ENCODE measurements at regions not wholly inside any gene's neighbourhood (a gene's known extent, or its start where the extent isn't known, plus 50 kb on each side); places are given as distances from the start of the nearest gene placed in this dataset.

DNA sequence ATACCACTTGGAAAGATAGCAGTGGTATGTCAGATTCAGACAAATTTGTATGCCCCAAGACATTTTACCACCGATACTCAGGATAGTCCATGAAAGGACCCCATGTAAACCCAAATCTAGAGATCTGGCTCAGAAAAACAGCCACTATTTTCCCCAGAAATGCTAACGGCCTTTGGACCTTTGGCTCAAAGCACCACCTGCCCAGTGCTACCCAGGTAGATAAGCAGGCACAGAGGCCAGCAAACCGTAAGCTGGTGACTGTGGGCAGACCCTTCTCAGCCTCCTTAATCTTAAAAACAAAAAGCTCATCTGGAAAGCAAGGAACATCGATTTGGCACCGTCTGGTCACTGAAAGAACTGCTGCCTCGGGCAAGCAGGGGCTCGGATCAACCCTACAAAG lies 61.4 kb upstream of the GREB1L start:
- H3K36me3 ChIP-seq (ENCODE audit: insufficient read depth, insufficient read length, low read length), result no peaks in the 10 kb centered on the region

DNA sequence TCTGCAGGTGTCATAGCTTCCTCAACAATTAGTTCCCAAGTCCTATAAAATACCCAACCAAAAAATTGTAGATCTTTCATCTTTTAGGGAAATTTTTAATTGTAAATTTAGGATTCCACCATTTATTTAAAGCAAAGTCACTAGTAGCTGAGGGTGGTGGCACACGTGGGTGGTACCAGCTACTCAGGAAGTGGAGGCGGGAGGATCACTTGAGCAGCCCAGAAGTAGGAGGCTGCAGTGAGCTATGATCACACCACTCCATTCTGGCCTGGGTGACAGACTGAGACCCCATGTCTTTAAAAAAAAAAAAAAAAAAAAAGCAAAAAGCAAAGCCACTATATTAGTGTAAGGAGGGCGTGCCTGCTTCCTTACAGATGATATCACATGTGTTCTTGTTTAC lies 60.3 kb upstream of the GREB1L start:
- H3K9me3 ChIP-seq (ENCODE audit: insufficient read depth, low read length), result no peaks in the 10 kb centered on the region
- no peak overlapping the region for H3K4me3 ChIP-seq (ENCODE audit: insufficient read length, low read depth)
- H3K27me3 ChIP-seq (ENCODE audit: insufficient read depth, insufficient read length), result no peaks in the 10 kb centered on the region
- no peaks in the 10 kb centered on the region for H3K36me3 ChIP-seq (ENCODE audit: insufficient read depth, insufficient read length, low read length)
- DNase-seq (ENCODE audit: low read depth, low spot score), result no peak
- H3K9ac ChIP-seq (ENCODE audit: insufficient read length, low read depth), result no peak overlapping the region
- H3K4me1 ChIP-seq (ENCODE audit: insufficient read depth, insufficient read length), result no peaks in the 10 kb centered on the region
- no peak for TF ChIP-seq YY1 (IDR thresholded peaks at IDR 0.05; ENCODE audit: insufficient read depth, insufficient read length)
- no peak for TF ChIP-seq SUZ12 (IDR thresholded peaks at IDR 0.05; ENCODE audit: extremely low read depth, insufficient read depth, insufficient read length)
- no peak for TF ChIP-seq ZNF274 (IDR thresholded peaks at IDR 0.05; ENCODE audit: low read depth, low read length)

More for the DNA sequence above, 61.4 kb upstream of the GREB1L start:
- H3K27me3 ChIP-seq (ENCODE audit: insufficient read depth, insufficient read length), result no peaks in the 10 kb centered on the region
- DNase-seq (ENCODE audit: low read depth, low spot score), result no peak
- TF ChIP-seq YY1 (IDR thresholded peaks at IDR 0.05; ENCODE audit: insufficient read depth, insufficient read length) (no peak), ZNF274 (IDR thresholded peaks at IDR 0.05; ENCODE audit: low read depth, low read length) (no peak), SUZ12 (IDR thresholded peaks at IDR 0.05; ENCODE audit: extremely low read depth, insufficient read depth, insufficient read length) (no peak)
- no peaks in the 10 kb centered on the region for H3K4me1 ChIP-seq (ENCODE audit: insufficient read depth, insufficient read length)
- H3K4me3 ChIP-seq (ENCODE audit: insufficient read length, low read depth), result no peak overlapping the region
- no peak overlapping the region for H3K9ac ChIP-seq (ENCODE audit: insufficient read length, low read depth)
- no peaks in the 10 kb centered on the region for H3K9me3 ChIP-seq (ENCODE audit: insufficient read depth, low read length)

DNA sequence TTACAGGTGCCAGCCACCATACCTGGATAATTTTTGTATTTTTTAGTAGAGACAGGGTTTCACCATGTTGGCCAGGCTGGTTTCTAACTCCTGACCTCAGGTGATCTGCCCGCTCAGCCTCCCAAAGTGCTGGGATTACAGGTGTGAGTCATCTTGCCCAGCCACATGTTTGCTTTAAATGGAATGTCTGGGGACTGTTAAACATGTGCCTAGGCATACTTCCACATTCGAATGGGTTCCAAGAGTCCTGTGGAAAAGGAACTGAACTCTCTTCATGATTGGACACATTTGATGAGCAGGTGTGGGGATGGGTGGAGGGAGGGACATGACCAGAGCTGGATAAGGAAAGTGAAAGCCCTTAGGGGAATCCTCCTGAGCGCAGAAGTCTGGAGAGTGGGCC lies 58.4 kb upstream of the GREB1L start:
- H3K9me3 ChIP-seq (ENCODE audit: insufficient read depth, low read length), result no peaks in the 10 kb centered on the region
- no peak for DNase-seq (ENCODE audit: low read depth, low spot score)
- H3K4me3 ChIP-seq (ENCODE audit: insufficient read length, low read depth), result no peak overlapping the region
- no peaks in the 10 kb centered on the region for H3K27me3 ChIP-seq (ENCODE audit: insufficient read depth, insufficient read length)
- no peak for TF ChIP-seq SUZ12 (IDR thresholded peaks at IDR 0.05; ENCODE audit: extremely low read depth, insufficient read depth, insufficient read length)
- TF ChIP-seq YY1 (IDR thresholded peaks at IDR 0.05; ENCODE audit: insufficient read depth, insufficient read length), result no peak
- no peak for TF ChIP-seq ZNF274 (IDR thresholded peaks at IDR 0.05; ENCODE audit: low read depth, low read length)
- no peaks in the 10 kb centered on the region for H3K4me1 ChIP-seq (ENCODE audit: insufficient read depth, insufficient read length)
- no peaks in the 10 kb centered on the region for H3K36me3 ChIP-seq (ENCODE audit: insufficient read depth, insufficient read length, low read length)
- no peak overlapping the region for H3K9ac ChIP-seq (ENCODE audit: insufficient read length, low read depth)

DNA sequence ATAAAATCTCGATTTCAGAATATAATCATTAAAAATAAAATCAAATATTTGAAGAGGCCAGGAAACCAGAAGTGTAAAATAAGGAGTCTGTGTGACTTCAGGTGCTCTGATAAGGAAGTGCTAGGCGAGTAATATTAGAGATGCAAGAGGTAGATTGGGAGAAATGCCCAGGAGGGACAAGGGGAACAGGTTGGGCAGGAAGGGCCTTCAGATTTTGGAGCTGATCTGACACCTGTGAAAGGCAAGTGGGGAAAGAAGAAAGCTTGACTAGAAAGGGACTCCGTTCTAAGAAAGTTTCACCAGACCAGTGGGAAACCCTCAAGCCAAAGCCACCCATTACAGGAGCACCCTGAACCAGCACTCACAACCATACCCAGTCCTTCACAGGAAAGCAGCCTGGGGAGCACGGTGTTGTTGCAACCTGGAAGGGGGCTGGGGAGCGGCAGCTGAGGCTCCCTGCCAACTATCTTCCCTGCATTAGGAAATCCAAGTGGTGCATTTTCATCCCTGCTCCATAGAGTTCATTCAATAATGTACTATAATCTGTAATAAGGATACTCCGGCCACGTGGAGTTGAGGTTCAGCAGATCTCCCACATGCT lies 57.5 kb upstream of the GREB1L start:
- Histone ChIP-seq H3K27me3 (ENCODE audit: insufficient read depth, insufficient read length) (no peaks in the 10 kb centered on the region), H3K4me3 (ENCODE audit: insufficient read length, low read depth) (no peak overlapping the region), H3K36me3 (ENCODE audit: insufficient read depth, insufficient read length, low read length) (no peaks in the 10 kb centered on the region), H3K9ac (ENCODE audit: insufficient read length, low read depth) (no peak overlapping the region), H3K9me3 (ENCODE audit: insufficient read depth, low read length) (no peaks in the 10 kb centered on the region), H3K4me1 (ENCODE audit: insufficient read depth, insufficient read length) (no peaks in the 10 kb centered on the region)
- DNase-seq (ENCODE audit: low read depth, low spot score), result no peak
- TF ChIP-seq SUZ12 (IDR thresholded peaks at IDR 0.05; ENCODE audit: extremely low read depth, insufficient read depth, insufficient read length), result no peak
- TF ChIP-seq YY1 (IDR thresholded peaks at IDR 0.05; ENCODE audit: insufficient read depth, insufficient read length), result no peak
- no peak for TF ChIP-seq ZNF274 (IDR thresholded peaks at IDR 0.05; ENCODE audit: low read depth, low read length)

DNA sequence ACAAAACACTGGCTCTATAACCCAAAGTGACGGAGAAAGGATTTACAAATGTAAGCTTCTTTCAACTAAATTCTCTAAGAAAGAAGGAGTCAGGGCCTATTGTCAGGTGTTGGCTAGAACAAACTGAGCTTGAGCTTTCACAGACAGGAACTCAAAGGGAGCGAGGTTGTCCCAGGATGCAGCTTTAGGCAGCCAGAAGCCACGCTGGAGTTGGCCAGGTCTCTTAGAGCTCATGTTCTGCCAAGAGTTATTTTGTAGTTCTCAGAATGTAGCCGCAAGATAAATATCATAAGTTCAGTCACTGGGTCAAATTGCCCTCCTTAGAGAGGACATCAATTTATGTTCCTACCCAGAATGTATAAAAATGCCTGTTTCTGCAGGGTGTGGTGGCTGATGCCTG lies 54.1 kb upstream of the GREB1L start:
- Histone ChIP-seq H3K9me3 (ENCODE audit: insufficient read depth, low read length) (no peaks in the 10 kb centered on the region), H3K4me1 (ENCODE audit: insufficient read depth, insufficient read length) (no peaks in the 10 kb centered on the region), H3K9ac (ENCODE audit: insufficient read length, low read depth) (no peak overlapping the region), H3K27me3 (ENCODE audit: insufficient read depth, insufficient read length) (no peaks in the 10 kb centered on the region), H3K4me3 (ENCODE audit: insufficient read length, low read depth) (no peak overlapping the region), H3K36me3 (ENCODE audit: insufficient read depth, insufficient read length, low read length) (no peaks in the 10 kb centered on the region)
- no peak for DNase-seq (ENCODE audit: low read depth, low spot score)
- TF ChIP-seq ZNF274 (IDR thresholded peaks at IDR 0.05; ENCODE audit: low read depth, low read length) (no peak), SUZ12 (IDR thresholded peaks at IDR 0.05; ENCODE audit: extremely low read depth, insufficient read depth, insufficient read length) (no peak), YY1 (IDR thresholded peaks at IDR 0.05; ENCODE audit: insufficient read depth, insufficient read length) (no peak)

DNA sequence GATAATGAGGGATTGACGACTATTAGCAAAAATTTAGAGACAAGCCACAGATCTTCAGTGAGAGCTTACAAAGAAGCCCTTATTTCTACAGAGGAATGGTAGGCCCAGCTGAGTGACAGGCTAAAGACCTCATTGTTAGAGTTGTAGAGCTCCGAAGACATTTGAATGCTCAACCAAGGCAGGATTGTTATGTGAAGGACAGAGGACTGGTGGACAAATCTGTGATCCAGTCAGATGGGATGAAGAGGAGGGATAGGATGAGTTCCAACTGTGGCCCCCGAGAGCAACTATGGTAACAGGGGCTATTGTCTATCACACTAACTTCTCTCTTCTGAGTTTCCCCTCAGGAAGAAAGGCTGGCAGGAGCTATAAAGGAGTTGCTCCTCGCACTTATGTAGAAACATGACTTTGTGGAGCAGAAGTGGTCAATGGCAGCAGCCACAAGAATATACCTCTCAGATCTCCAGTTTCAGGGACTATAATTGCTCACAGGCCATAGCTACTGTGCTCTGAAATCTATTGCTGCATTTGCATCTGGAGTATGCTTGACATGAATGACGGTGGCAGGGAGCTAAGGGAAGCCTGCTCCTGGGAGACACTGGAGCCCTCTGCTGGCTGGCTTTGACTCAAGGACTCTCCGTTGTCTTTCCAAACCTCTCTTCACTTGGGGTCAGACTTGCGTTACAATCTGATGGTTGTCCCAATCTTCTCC lies 50.3 kb upstream of the GREB1L start:
- no peak for TF ChIP-seq SUZ12 (IDR thresholded peaks at IDR 0.05; ENCODE audit: extremely low read depth, insufficient read depth, insufficient read length)
- TF ChIP-seq YY1 (IDR thresholded peaks at IDR 0.05; ENCODE audit: insufficient read depth, insufficient read length), result no peak
- TF ChIP-seq ZNF274 (IDR thresholded peaks at IDR 0.05; ENCODE audit: low read depth, low read length), result no peak
- peak; percentile 23 for DNase-seq (ENCODE audit: low read depth, low spot score)
- H3K9ac ChIP-seq (ENCODE audit: insufficient read length, low read depth), result no peak overlapping the region
- no peaks in the 10 kb centered on the region for H3K27me3 ChIP-seq (ENCODE audit: insufficient read depth, insufficient read length)
- no peaks in the 10 kb centered on the region for H3K36me3 ChIP-seq (ENCODE audit: insufficient read depth, insufficient read length, low read length)
- no peaks in the 10 kb centered on the region for H3K9me3 ChIP-seq (ENCODE audit: insufficient read depth, low read length)
- no peaks in the 10 kb centered on the region for H3K4me1 ChIP-seq (ENCODE audit: insufficient read depth, insufficient read length)
- no peak overlapping the region for H3K4me3 ChIP-seq (ENCODE audit: insufficient read length, low read depth)
